Neural crest cell (in vitro differentiated cells): ENCODE measurements at regions not wholly inside any gene's neighbourhood (a gene's known extent, or its start where the extent isn't known, plus 50 kb on each side); places are given as distances from the start of the nearest gene placed in this dataset.
A peak's percentile ranks its signal among the peaks of the same experiment; 100 is the strongest.

Experiments used
- DNase-seq: peaks from one replicate; pipeline ENCODE4 v3.0.0; 2021; ENCODE audit warnings: low read depth, mixed read lengths, low spot score
- H3K27ac Mint-ChIP-seq: one replicate; pipeline ENCODE4 v1.8.0; 2021; ENCODE audit warnings: mild to moderate bottlenecking, mixed read lengths; ENCODE audit not compliant: unreplicated experiment
- H3K27me3 Mint-ChIP-seq: 2 replicates; pipeline ENCODE4 v1.8.0; 2021; ENCODE audit warnings: low read depth, mild to moderate bottlenecking, mixed read lengths
- H3K36me3 Mint-ChIP-seq: 2 replicates; pipeline ENCODE4 v1.8.0; 2021; ENCODE audit warnings: low read depth, mild to moderate bottlenecking, mixed read lengths
- H3K4me1 Mint-ChIP-seq: 2 replicates; pipeline ENCODE4 v1.8.0; 2021; ENCODE audit warnings: mixed read lengths
- H3K4me3 Mint-ChIP-seq: one replicate; pipeline ENCODE4 v1.8.0; 2021; ENCODE audit warnings: mild to moderate bottlenecking, mixed read lengths
- H3K9me3 Mint-ChIP-seq: 2 replicates; pipeline ENCODE4 v1.8.0; 2021; ENCODE audit warnings: mixed read lengths
- CTCF ChIP-seq: fragments of 200-600 bp; sonication (generic); conservative IDR thresholded peaks from 2 replicates; pipeline ENCODE4 v1.5.0; 2021; ENCODE audit warnings: antibody characterized with exemption, mild to moderate bottlenecking

- no peak overlapping the region for H3K4me3 Mint-ChIP-seq
- H3K4me1 Mint-ChIP-seq = peaks cover 1% of the 10 kb centered on the region
- H3K36me3 Mint-ChIP-seq = no peaks in the 10 kb centered on the region
- H3K9me3 Mint-ChIP-seq = no peaks in the 10 kb centered on the region
- TF ChIP-seq CTCF = no peak
- H3K27me3 Mint-ChIP-seq = no peaks in the 10 kb centered on the region
- DNase-seq = no peak
- no peak overlapping the region for H3K27ac Mint-ChIP-seq
Observed at GRCh38 chr13:76647550-76647949, 238.7 kb downstream of the KCTD12 start.

GRCh38 chr13:76646946-76647345 is 239.3 kb downstream of the KCTD12 start:
- no peaks in the 10 kb centered on the region for H3K36me3 Mint-ChIP-seq
- peaks cover 5% of the 10 kb centered on the region for H3K4me1 Mint-ChIP-seq

GRCh38 chr13:76645632-76646031 is 240.6 kb downstream of the KCTD12 start:
- Mint-ChIP-seq H3K4me3 (no peak overlapping the region), H3K9me3 (no peaks in the 10 kb centered on the region), H3K4me1 (peaks cover 16% of the 10 kb centered on the region), H3K27ac (no peak overlapping the region), H3K27me3 (no peaks in the 10 kb centered on the region), H3K36me3 (no peaks in the 10 kb centered on the region)
- TF ChIP-seq CTCF = no peak
- no peak for DNase-seq

More at GRCh38 chr13:76646946-76647345, 239.3 kb downstream of the KCTD12 start:
- no peak overlapping the region for H3K4me3 Mint-ChIP-seq
- TF ChIP-seq CTCF = no peak
- no peaks in the 10 kb centered on the region for H3K27me3 Mint-ChIP-seq
- H3K27ac Mint-ChIP-seq = no peak overlapping the region
- H3K9me3 Mint-ChIP-seq = no peaks in the 10 kb centered on the region
- no peak for DNase-seq

DNA sequence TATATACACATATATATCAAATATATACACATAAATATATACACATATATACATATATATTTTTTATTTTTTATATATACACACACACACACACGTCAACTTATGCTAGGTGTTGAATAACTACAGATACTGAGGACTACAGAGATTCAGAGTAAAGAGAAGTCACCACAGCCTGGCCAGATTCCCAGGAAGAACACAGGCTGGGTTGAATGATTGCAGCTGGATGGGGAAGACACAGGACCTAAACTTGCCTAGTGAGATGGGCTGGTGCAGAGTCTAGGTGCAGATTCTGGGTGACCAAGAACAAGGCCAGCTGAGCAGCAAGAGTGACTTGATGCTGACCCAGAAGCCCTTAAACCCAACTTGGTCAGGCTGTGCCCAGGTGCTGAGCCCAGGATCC is 241.3 kb downstream of the KCTD12 start:
- H3K4me3 Mint-ChIP-seq = no peak overlapping the region
- DNase-seq = no peak
- no peaks in the 10 kb centered on the region for H3K27me3 Mint-ChIP-seq
- peaks cover 20% of the 10 kb centered on the region for H3K4me1 Mint-ChIP-seq
- no peak for TF ChIP-seq CTCF
- no peak overlapping the region for H3K27ac Mint-ChIP-seq
- H3K36me3 Mint-ChIP-seq = no peaks in the 10 kb centered on the region
- H3K9me3 Mint-ChIP-seq = no peaks in the 10 kb centered on the region

GRCh38 chr13:76643596-76643995 is 242.6 kb downstream of the KCTD12 start:
- TF ChIP-seq CTCF = no peak
- H3K9me3 Mint-ChIP-seq = no peaks in the 10 kb centered on the region
- H3K4me3 Mint-ChIP-seq = no peak overlapping the region
- peaks cover 32% of the 10 kb centered on the region for H3K4me1 Mint-ChIP-seq
- DNase-seq = no peak
- no peaks in the 10 kb centered on the region for H3K36me3 Mint-ChIP-seq
- H3K27me3 Mint-ChIP-seq = no peaks in the 10 kb centered on the region
- no peak overlapping the region for H3K27ac Mint-ChIP-seq

DNA sequence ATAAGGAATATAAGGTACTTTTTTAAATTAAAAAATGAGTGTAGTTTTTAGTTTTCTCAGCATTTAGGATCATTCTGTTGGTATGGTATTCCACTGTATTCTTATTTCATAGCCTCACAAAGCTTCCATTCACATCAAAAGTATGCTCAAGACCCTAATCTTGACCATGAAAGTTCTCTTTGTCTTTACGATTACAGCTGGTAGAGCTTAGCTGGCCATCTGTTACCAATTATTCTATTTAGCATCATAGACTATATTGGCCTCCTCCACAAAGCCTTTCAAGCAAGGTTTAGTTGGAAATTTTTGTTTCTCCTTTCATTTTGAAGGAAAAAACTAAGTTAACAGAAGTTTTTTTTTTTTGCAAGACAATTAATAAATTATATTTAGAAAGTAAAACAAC is 245.1 kb downstream of the KCTD12 start:
- Mint-ChIP-seq H3K4me1 (peaks cover 48% of the 10 kb centered on the region), H3K27ac (peak overlapping the region; percentile 84), H3K36me3 (no peaks in the 10 kb centered on the region), H3K27me3 (no peaks in the 10 kb centered on the region), H3K4me3 (no peak overlapping the region), H3K9me3 (no peaks in the 10 kb centered on the region)
- no peak for DNase-seq
- no peak for TF ChIP-seq CTCF
